Pancreas (tissue), 10 donors: ENCODE measurements at regions not wholly inside any gene's neighbourhood (a gene's known extent, or its start where the extent isn't known, plus 50 kb on each side); places are given as distances from the start of the nearest gene placed in this dataset.

Experiments used
- ATAC-seq, 4 donors: fragments of 200-7000 bp; cut with Tn5 transposase; one replicate each; pipeline versions ENCODE4 v1.8.0 to v1.9.1; 2020; ENCODE audit warnings: mild to moderate bottlenecking in 4 of 4, moderate library complexity in 4 of 4
- DNase-seq, 6 donors: peaks; one replicate each; pipeline ENCODE4 v3.0.0-alpha.2; 2020
- FAIRE-seq: peaks from 2 replicates; lab custom pipeline; 2012; peaks lifted over from hg19 to GRCh38; lab: Jason Lieb, UNC
- H3K27ac ChIP-seq, 4 donors: fragments of 200-600 bp; sonication (generic); 1 replicate in 3 of 4; 2 replicates in 1 of 4; pipeline versions ENCODE4 v1.5.0 to v1.8.0; 2020
- H3K27me3 ChIP-seq, 4 donors: fragments of 200-600 bp; one replicate each; pipeline ENCODE4 v1.8.0; 2021
- H3K36me3 ChIP-seq, 3 donors: fragments of 200-600 bp; sonication (generic) in 1 of 3; one replicate each; pipeline versions ENCODE4 v1.5.0 to v1.8.0; 2020 to 2021
- H3K4me1 ChIP-seq, 3 donors: fragments of 200-600 bp; one replicate each; pipeline ENCODE4 v1.8.0; 2021
- H3K4me3 ChIP-seq, 4 donors: fragments of 200-600 bp; sonication (generic) in 2 of 4; one replicate each; pipeline versions ENCODE4 v1.5.0 to v1.8.0; 2020 to 2021
- H3K9me3 ChIP-seq, 4 donors: fragments of 200-600 bp; one replicate each; pipeline ENCODE4 v1.8.0; 2021
- WGBS, 2 donors: extraction: QIAGEN DNeasy Blood & Tissue Kit; methylation state at CpG; one replicate each; pipeline ENCODE4 v1.1.7; 2013; 5-methylcytosine and 5-hydroxymethylcytosine counted together
- intact Hi-C, 3 donors: fragments of 100-400 bp; cut with DNase I; formaldehyde crosslinking; loops; one replicate each; pipeline versions ENCODE4 v1.11.1 to v1.14.2; 2022
- TF ChIP-seq, protein P1 (sequence below), 4 donors: fragments of 200-600 bp; sonication (generic) in 3 of 4; IDR thresholded peaks; one replicate each; pipeline versions ENCODE4 v1.5.0 to v1.8.0; 2021; ENCODE audit warnings: antibody characterized with exemption in 4 of 4
- donor health status: healthy with polysubstance abuse.
- donor health status: DM: no; HTN: no; CAD: no; lungs with moderate emphysema.
- donor health status: DM: no; HTN: no; CAD: no.
- donor health status: control.
- donor health status: control.
- donor health status: Bipolar disorder and iron deficiency.
- donor health status: DM: yes; HTN: yes; CAD: no.
- donor health status: DM: no; HTN: no; CAD: no.
- donor health status: DM: no; HTN: no; CAD: no.
- donor health status: DM: yes; HTN: yes; CAD: no.

DNA sequence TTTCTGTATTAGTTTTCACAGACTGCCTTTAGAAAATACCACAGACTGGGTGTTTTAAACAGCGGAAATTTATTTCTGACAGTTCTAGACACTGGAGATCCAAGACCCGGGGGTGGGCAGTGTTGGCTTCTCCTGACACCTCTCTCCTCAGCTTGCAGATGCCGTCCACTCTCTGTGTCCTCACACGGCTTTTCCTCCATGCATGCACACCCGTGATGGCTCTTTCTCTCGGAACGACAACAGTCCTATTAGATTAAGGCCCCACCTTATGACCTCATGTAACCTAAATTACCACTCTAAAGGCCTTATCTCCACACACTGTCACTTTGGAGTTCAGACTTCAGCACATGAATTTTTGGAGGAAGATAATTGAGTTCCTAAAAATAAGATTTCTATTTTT, 142.9 kb upstream of the VWC2 start:
- H3K4me3 ChIP-seq = no peak overlapping the region
- DNase-seq = no peak
- intact Hi-C loops = no loop called here
- FAIRE-seq = no peak
- no peak overlapping the region for H3K27ac ChIP-seq
- no peaks in the 10 kb centered on the region for H3K9me3 ChIP-seq
- no peak for ATAC-seq
- 81 to 88% methylated on average over 7 of the region's 7 CpGs for WGBS, 2 donors
- TF ChIP-seq, protein P1, sequence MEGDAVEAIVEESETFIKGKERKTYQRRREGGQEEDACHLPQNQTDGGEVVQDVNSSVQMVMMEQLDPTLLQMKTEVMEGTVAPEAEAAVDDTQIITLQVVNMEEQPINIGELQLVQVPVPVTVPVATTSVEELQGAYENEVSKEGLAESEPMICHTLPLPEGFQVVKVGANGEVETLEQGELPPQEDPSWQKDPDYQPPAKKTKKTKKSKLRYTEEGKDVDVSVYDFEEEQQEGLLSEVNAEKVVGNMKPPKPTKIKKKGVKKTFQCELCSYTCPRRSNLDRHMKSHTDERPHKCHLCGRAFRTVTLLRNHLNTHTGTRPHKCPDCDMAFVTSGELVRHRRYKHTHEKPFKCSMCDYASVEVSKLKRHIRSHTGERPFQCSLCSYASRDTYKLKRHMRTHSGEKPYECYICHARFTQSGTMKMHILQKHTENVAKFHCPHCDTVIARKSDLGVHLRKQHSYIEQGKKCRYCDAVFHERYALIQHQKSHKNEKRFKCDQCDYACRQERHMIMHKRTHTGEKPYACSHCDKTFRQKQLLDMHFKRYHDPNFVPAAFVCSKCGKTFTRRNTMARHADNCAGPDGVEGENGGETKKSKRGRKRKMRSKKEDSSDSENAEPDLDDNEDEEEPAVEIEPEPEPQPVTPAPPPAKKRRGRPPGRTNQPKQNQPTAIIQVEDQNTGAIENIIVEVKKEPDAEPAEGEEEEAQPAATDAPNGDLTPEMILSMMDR (IDR thresholded peaks at IDR 0.05) = no peak
- no peaks in the 10 kb centered on the region for H3K4me1 ChIP-seq
- H3K27me3 ChIP-seq = no peaks in the 10 kb centered on the region
- no peaks in the 10 kb centered on the region for H3K36me3 ChIP-seq

DNA sequence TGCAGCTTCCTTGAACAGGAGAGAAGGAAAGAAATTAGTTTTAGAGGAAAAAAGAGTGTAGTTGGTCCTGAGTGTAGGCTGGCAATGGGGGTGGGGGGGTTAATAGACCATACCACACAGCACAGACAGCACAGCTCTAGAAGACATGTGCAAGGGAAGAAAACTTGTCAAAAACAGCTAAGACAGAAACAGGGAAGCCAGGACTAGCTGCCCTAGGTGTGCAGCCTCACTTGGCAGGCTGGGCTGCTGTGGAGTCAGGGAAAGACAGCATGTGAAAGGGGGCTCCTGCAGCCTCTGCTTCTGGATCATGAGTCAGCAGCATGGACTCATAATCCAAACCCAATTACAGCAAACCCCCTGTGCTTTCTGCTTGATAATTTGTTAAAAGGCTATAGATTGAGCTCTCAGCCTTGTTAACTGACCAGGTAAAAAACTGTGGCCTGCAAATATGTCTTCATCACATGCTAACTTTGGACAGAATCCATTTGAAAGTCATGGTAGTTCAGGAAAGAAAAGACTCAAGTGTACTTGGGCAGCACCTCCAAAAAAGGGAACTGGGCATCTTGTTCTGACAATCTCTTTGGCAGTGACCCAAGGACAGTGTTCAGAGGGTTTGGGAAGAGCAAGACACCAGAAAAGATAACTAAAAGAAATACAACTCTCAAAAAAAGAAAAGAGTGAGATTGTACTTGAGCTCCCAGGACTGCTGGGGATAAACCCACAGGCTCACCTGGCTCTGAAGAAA, 142.2 kb upstream of the VWC2 start:
- no peaks in the 10 kb centered on the region for H3K4me1 ChIP-seq
- H3K27ac ChIP-seq = no peak overlapping the region
- FAIRE-seq (no peak), ATAC-seq (no peak), DNase-seq (no peak)
- TF ChIP-seq, protein P1 (IDR thresholded peaks at IDR 0.05) = no peak
- H3K9me3 ChIP-seq = no peaks in the 10 kb centered on the region
- intact Hi-C loops = no loop called here
- no peaks in the 10 kb centered on the region for H3K36me3 ChIP-seq
- no peaks in the 10 kb centered on the region for H3K27me3 ChIP-seq
- no peak overlapping the region for H3K4me3 ChIP-seq

DNA sequence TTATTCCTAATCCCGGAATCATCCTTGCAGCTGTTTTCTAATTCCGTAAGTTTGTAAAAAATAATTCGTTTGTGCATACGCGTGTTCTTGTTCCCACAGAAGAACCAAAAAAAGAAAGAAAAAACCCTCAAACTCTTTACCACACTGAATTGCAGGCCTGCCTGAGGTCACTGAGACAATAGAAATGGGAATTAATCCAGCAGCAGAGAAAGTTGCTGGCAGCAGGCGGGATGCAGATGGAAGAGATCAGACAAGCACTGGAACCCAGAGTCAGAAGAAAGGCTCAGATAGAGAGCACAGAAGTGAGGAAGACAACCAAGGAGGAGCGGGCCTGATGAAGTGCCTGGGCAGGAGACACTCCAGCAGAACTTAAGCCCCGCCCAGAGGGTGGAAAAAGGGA, 141.5 kb upstream of the VWC2 start:
- DNase-seq = no peak
- WGBS, 2 donors = 71 to 79% methylated on average over 8 of the region's 8 CpGs
- TF ChIP-seq, protein P1 (IDR thresholded peaks at IDR 0.05) = no peak

DNA sequence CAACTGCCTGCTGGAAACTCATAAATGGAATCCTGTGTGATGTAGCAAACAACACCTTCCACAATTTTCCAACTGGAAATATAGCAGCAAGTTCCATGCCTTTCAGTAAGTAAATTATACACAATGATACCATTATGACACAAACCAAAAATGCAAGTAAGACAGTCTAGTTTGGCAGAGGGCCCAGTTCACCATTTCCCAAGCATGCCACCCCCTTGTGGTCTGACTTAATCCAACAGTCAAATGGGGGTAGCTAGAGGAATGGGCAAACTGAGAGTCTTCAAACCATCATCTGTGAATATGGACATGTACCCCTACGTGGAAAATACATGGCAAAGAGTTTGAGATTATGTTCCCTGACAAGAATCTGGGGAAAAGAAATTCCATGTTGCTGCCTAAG, 137.6 kb upstream of the VWC2 start:
- WGBS, 2 donors = 61 to 79% methylated on average over 1 of the region's 1 CpG
- Histone ChIP-seq H3K27me3 (no peaks in the 10 kb centered on the region), H3K9me3 (no peaks in the 10 kb centered on the region), H3K36me3 (no peaks in the 10 kb centered on the region), H3K27ac (no peak overlapping the region), H3K4me1 (no peaks in the 10 kb centered on the region), H3K4me3 (no peak overlapping the region)
- intact Hi-C loops = no loop called here
- DNase-seq = no peak
- ATAC-seq = no peak
- FAIRE-seq = no peak
- TF ChIP-seq, protein P1 (IDR thresholded peaks at IDR 0.05) = no peak

More for the DNA sequence above, 141.5 kb upstream of the VWC2 start:
- no peaks in the 10 kb centered on the region for H3K4me1 ChIP-seq
- H3K27me3 ChIP-seq = no peaks in the 10 kb centered on the region
- no peaks in the 10 kb centered on the region for H3K36me3 ChIP-seq
- intact Hi-C loops = no loop called here
- no peak overlapping the region for H3K4me3 ChIP-seq
- FAIRE-seq (no peak), ATAC-seq (no peak)
- no peaks in the 10 kb centered on the region for H3K9me3 ChIP-seq
- H3K27ac ChIP-seq = no peak overlapping the region

DNA sequence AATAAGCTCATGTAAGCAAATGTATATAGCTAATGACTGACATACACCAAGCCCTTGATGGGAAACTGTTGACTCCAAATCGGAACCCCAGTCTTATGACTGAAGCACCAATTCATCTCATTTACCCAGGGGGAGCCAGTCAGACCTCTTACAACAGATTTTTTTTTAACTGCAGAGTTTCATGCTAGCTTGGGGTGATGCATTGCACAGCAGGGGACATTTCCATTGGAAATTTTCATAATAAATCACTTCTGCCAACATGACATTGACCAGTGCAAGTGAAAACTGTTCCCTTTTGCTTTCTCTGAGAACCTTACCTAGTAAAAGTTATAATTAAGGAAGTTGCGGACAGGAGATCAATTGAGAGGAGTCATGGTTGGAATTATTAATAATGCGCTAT, 137.0 kb upstream of the VWC2 start:
- ATAC-seq (no peak), FAIRE-seq (no peak), DNase-seq (no peak)
- 68 to 77% methylated on average over 3 of the region's 3 CpGs for WGBS, 2 donors
- no peak overlapping the region for H3K27ac ChIP-seq
- no peaks in the 10 kb centered on the region for H3K9me3 ChIP-seq
- no peaks in the 10 kb centered on the region for H3K27me3 ChIP-seq
- TF ChIP-seq, protein P1 (IDR thresholded peaks at IDR 0.05) = no peak
- intact Hi-C loops = no loop called here
- H3K4me3 ChIP-seq = no peak overlapping the region
- no peaks in the 10 kb centered on the region for H3K36me3 ChIP-seq
- no peaks in the 10 kb centered on the region for H3K4me1 ChIP-seq
